ENCODE measurements at regions not wholly inside any gene's neighbourhood (a gene's known extent, or its start where the extent isn't known, plus 50 kb on each side); places are given as distances from the start of the nearest gene placed in this dataset.

DNA sequence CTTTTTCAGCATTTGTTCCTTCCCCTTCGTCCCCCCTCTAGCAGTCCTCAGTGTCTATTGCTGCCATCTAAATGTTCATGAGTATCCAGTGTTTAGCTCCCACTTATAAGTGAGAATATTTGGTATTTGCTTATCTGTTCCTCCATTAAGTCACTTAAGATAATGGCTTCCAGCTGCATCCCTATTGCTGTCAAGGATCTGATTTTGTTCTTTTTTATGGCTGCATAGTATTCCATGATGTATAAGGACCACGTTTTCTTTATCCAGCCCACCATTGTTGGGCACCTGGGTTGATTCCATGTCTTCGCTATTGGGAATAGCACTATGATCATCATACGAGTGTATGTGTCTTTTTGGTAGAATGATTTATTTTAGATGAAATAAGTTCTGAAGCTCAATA is 166.9 kb upstream of the NCK2 start:
- TF ChIP-seq, protein P1, sequence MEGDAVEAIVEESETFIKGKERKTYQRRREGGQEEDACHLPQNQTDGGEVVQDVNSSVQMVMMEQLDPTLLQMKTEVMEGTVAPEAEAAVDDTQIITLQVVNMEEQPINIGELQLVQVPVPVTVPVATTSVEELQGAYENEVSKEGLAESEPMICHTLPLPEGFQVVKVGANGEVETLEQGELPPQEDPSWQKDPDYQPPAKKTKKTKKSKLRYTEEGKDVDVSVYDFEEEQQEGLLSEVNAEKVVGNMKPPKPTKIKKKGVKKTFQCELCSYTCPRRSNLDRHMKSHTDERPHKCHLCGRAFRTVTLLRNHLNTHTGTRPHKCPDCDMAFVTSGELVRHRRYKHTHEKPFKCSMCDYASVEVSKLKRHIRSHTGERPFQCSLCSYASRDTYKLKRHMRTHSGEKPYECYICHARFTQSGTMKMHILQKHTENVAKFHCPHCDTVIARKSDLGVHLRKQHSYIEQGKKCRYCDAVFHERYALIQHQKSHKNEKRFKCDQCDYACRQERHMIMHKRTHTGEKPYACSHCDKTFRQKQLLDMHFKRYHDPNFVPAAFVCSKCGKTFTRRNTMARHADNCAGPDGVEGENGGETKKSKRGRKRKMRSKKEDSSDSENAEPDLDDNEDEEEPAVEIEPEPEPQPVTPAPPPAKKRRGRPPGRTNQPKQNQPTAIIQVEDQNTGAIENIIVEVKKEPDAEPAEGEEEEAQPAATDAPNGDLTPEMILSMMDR (IDR thresholded peaks at IDR 0.05) = no peak

DNA sequence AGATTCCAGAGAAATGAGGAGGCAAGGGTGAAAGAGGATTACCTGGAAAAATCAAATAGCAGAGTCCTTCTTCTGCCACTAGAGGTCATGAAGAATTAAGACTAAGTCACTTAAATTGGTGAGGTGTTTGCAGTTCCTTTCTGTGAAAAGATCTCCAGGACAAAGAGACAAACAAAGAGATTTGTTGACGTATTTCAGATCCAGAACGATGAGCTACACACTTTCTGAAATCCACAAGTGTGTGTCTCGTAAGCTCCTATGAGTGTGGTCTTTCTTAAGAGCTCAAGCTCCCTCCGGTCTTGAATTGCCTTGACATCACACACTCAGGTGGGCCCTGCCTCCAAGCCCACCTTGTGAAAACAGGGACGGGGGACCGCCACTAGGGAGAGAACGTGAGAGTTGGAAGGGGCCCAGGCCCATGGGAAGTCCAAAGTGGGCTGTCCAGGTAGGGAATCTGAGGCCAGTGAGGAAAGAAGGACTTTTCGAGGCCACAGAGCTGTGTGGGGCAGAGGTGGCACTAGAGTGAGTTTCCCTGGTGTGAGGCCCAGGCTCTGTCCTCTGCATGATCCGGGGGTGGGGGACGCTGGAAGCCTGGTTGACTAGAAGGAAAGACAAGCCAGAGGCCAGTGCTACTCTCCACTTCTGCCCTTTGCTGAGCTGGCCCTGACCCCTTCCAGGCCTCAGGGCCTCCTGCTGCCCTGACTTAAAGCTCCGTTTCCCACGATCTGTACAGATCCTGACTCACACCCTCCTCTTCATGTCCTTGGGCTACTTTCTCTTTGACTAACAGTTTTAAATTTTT is 168.1 kb upstream of the NCK2 start:
- TF ChIP-seq, protein P1 (IDR thresholded peaks at IDR 0.05) = peak; percentile 56; the same call in 1 of the 2 replicates

GRCh38 chr2:105576050-105576439 is 168.7 kb upstream of the NCK2 start:
- TF ChIP-seq, protein P1 (IDR thresholded peaks at IDR 0.05) = no peak

DNA sequence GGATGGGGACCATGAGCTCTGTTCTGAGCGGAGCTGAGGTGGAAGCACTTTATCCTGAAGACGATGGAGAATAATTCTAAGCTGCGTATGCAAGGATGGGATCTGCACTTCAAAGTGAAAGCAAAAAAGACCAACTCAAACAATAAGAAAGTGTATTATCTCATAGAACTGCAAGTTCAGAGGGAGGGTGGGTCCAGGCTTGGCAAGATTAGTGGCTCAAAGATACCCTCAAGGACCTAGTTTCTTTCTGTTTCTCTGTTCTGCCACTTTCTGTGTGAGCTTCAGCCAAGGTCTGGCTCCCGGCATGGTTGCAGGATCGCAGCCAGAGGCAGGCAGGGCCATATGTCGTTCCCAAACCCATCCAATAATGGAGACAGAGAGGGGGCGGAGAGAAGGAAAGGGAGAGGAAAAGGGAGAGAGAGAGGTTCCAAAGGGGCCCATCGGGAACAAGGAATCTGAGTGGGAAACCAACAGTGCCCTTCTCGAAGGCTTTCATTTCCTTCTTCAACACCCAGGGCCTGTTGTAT is 169.2 kb upstream of the NCK2 start:
- TF ChIP-seq, protein P1 (IDR thresholded peaks at IDR 0.05) = no peak

DNA sequence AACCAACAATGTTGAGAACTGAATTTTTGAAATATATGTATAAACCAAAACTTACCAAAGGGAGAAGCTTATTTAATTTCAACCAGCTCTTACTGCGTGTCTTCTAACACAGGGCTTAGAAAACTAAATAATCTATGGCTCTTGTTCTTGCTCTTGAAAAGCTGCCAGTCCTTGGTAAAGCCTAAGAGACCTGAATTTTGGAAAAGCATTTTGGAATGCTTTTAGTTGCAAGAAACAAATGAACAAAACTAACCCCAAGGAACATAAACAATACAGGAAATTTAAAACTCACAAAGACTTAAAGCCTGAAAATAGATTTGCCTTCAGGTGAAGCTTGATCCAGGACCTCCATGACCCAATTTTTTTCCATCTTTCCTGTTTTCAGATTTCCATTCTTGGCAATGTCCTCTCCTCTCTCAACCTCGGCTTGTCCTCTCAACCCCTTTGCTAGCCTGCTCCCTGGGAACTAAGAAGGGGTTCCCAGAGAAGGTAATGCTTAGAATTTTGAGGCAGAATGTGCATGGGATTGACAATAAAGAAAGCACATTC is 169.8 kb upstream of the NCK2 start:
- TF ChIP-seq, protein P1 (IDR thresholded peaks at IDR 0.05) = no peak

DNA sequence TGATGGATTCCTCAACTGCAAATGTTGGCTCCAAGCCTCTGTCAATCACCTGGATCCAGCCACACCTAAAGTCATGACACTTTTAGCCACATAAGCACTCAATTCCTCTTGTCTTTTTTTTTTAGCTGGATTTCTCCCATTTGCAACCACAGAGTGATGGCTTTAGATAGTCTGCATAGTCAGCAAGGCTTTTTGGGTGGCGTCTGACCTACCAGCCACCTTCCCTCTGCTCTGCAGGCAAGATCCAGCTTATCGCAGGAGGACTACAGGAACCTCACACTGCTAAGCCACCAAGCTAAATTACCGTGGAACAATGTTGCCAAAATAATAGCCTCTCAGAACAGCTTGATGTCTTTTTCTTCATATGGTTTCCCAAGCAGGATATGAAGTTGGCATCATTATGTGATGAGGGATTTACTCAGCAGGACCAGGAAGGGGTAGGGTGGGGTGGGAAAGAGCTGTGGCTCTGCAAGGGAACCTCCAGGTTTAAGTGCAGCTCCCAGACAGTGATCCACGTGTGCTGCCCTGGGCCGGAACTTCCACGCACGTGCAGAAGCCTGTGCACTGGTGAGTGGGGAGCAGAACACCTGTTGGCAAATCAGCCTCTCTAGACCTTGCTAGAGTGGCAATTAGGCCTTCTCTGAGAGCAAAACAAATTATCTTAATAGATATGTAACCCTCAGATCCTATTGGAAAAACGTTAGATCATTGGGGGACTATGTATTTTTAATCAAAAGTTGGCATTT is 170.6 kb upstream of the NCK2 start:
- TF ChIP-seq, protein P1 (IDR thresholded peaks at IDR 0.05) = no peak

- TF ChIP-seq, protein P1 (IDR thresholded peaks at IDR 0.05) = no peak
Observed at GRCh38 chr2:105573490-105573889, 171.2 kb upstream of the NCK2 start.

Measured in LNCAP (cell line).